ENCODE measurements at regions not wholly inside any gene's neighbourhood (a gene's known extent, or its start where the extent isn't known, plus 50 kb on each side); places are given as distances from the start of the nearest gene placed in this dataset.

DNA sequence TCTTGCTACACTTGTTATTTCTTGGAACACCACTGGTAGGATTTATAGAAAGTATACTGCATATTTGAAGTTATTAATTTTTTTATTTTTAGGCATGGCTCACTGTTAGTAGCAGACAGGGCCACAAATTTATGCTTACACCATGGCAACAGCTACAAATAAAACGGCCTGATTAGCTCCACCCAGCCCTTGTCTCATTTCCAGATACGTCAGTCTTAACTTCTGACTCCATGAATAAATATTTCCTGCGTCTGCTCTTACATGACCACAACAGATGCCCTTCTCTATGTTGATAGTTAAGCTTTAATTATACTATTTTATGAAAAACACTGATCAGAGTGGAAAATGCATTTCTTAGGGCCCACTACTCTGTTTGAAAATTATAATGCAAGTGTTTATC, 62.3 kb upstream of the CPOX start:
- TF ChIP-seq, protein P1, sequence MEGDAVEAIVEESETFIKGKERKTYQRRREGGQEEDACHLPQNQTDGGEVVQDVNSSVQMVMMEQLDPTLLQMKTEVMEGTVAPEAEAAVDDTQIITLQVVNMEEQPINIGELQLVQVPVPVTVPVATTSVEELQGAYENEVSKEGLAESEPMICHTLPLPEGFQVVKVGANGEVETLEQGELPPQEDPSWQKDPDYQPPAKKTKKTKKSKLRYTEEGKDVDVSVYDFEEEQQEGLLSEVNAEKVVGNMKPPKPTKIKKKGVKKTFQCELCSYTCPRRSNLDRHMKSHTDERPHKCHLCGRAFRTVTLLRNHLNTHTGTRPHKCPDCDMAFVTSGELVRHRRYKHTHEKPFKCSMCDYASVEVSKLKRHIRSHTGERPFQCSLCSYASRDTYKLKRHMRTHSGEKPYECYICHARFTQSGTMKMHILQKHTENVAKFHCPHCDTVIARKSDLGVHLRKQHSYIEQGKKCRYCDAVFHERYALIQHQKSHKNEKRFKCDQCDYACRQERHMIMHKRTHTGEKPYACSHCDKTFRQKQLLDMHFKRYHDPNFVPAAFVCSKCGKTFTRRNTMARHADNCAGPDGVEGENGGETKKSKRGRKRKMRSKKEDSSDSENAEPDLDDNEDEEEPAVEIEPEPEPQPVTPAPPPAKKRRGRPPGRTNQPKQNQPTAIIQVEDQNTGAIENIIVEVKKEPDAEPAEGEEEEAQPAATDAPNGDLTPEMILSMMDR (IDR thresholded peaks at IDR 0.05) = no peak
- no peak for TF ChIP-seq POLR2A (IDR thresholded peaks at IDR 0.05)
